ENCODE measurements at regions not wholly inside any gene's neighbourhood (a gene's known extent, or its start where the extent isn't known, plus 50 kb on each side); places are given as distances from the start of the nearest gene placed in this dataset.

DNA sequence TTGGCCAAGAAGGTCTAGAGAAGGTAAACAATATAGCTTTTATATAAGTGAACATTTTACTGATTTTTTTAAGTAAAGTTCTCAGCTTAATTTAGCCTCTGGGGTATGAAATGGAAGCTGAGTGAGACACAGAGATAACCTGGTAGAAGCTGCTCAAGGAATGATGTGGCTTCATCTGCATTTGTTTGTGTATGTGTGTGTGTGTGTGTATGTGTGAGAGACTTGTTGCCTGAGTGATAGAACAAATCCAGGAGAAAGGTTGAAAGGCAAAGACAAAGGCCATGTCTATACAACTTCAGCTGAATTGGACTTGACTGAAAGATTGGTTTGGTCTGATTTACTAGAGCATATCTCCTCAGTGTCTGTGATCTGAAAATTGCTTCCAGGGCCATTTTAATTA lies 63.6 kb downstream of the PCDH7 start:
- TF ChIP-seq, protein P1, sequence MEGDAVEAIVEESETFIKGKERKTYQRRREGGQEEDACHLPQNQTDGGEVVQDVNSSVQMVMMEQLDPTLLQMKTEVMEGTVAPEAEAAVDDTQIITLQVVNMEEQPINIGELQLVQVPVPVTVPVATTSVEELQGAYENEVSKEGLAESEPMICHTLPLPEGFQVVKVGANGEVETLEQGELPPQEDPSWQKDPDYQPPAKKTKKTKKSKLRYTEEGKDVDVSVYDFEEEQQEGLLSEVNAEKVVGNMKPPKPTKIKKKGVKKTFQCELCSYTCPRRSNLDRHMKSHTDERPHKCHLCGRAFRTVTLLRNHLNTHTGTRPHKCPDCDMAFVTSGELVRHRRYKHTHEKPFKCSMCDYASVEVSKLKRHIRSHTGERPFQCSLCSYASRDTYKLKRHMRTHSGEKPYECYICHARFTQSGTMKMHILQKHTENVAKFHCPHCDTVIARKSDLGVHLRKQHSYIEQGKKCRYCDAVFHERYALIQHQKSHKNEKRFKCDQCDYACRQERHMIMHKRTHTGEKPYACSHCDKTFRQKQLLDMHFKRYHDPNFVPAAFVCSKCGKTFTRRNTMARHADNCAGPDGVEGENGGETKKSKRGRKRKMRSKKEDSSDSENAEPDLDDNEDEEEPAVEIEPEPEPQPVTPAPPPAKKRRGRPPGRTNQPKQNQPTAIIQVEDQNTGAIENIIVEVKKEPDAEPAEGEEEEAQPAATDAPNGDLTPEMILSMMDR (IDR thresholded peaks at IDR 0.05), result no peak
- TF ChIP-seq POLR2A (IDR thresholded peaks at IDR 0.05), result no peak

All from adrenal gland (tissue), 5 donors.